RWPE2 (cell line): ENCODE measurements at regions not wholly inside any gene's neighbourhood (a gene's known extent, or its start where the extent isn't known, plus 50 kb on each side); places are given as distances from the start of the nearest gene placed in this dataset.
"Not testable (repeated sequence)": the region's sequence is repeated elsewhere in the genome, so short reads cannot be mapped to it uniquely, and the experiment has no call there.

Experiments
- ATAC-seq: fragments of 200-7000 bp; cut with Tn5 transposase; 3 replicates; pipeline ENCODE4 v1.9.1; 2021; ENCODE audit warnings: low read depth
- DNase-seq: peaks from one replicate; pipeline ENCODE4 v3.0.0-alpha.2; 2020; ENCODE audit warnings: low spot score
- H3K27ac ChIP-seq: fragments of 450-650 bp; 2 replicates; pipeline ENCODE4 v1.5.1; 2017; ENCODE audit warnings: mild to moderate bottlenecking; ENCODE audit not compliant: poor library complexity, severe bottlenecking
- H3K27me3 ChIP-seq: fragments of 250-450 bp; sonication (Bioruptor Pico); 2 replicates; pipeline ENCODE4 v1.5.1; 2021; ENCODE audit warnings: mild to moderate bottlenecking, moderate library complexity; ENCODE audit not compliant: insufficient read depth, poor library complexity, severe bottlenecking
- H3K36me3 ChIP-seq: fragments of 250-450 bp; sonication (Bioruptor Pico); 2 replicates; pipeline ENCODE4 v1.5.1; 2020; ENCODE audit warnings: low read depth, mild to moderate bottlenecking, moderate library complexity
- H3K4me1 ChIP-seq: fragments of 250-450 bp; sonication (Bioruptor Pico); 2 replicates; pipeline ENCODE4 v1.5.1; 2021; ENCODE audit warnings: mild to moderate bottlenecking, moderate library complexity; ENCODE audit not compliant: insufficient read depth, poor library complexity, severe bottlenecking
- H3K4me3 ChIP-seq: fragments of 250-450 bp; sonication (Bioruptor Pico); 2 replicates; pipeline ENCODE4 v1.5.1; 2021; ENCODE audit warnings: mild to moderate bottlenecking, moderate library complexity; ENCODE audit not compliant: severe bottlenecking
- H3K9me3 ChIP-seq: fragments of 250-450 bp; sonication (Bioruptor Pico); 2 replicates; pipeline ENCODE4 v1.5.1; 2021; ENCODE audit warnings: mild to moderate bottlenecking, moderate library complexity; ENCODE audit not compliant: severe bottlenecking
- TF ChIP-seq, protein P1 (sequence below): fragments of 450-650 bp; IDR thresholded peaks from one replicate; pipeline ENCODE4 v1.5.1; 2017; ENCODE audit warnings: mild to moderate bottlenecking, moderate library complexity; ENCODE audit not compliant: poor library complexity, severe bottlenecking

DNA sequence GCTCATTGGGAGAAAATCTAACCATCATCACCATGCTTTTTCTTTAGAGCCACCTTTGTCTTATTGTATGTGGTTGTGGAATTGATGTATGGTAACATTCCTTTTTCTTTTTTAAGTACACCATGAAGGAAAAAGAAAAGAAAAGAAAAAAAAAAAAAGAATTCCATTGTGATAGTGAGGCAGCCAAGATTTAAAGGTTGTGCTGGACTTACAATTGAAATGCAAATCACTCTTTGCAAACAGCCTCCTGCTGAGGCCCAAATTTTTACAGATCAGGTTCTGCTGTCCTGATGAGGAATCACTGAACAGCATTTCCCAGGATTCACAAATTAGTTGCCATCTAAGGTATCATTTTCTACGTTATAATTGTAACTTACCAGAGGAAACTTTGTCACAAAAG lies 1101.0 kb upstream of the FANCL start:
- no peak for ATAC-seq

DNA sequence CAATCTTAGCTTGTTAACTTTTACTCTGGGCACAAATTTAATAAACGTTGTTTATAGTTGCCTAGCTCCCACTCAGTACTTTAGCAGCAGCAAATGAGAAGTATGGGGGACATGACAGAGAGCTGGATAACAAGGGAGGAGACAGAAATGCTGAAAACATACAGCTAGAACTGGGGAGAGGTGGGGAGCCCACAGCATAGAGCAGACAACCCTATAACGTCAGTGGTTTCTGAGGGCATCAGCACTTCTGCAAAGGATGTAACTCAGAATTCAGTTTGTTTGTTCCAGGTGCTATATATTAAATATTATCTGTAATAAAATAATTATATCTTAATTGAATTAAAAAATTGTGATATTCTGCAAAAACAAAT lies 1098.7 kb upstream of the FANCL start:
- no peak overlapping the region for H3K27ac ChIP-seq
- H3K4me3 ChIP-seq = no peak overlapping the region
- no peaks in the 10 kb centered on the region for H3K27me3 ChIP-seq
- ATAC-seq (no peak), DNase-seq (no peak)
- no peaks in the 10 kb centered on the region for H3K9me3 ChIP-seq
- H3K4me1 ChIP-seq = no peaks in the 10 kb centered on the region
- H3K36me3 ChIP-seq = no peaks in the 10 kb centered on the region
- TF ChIP-seq, protein P1, sequence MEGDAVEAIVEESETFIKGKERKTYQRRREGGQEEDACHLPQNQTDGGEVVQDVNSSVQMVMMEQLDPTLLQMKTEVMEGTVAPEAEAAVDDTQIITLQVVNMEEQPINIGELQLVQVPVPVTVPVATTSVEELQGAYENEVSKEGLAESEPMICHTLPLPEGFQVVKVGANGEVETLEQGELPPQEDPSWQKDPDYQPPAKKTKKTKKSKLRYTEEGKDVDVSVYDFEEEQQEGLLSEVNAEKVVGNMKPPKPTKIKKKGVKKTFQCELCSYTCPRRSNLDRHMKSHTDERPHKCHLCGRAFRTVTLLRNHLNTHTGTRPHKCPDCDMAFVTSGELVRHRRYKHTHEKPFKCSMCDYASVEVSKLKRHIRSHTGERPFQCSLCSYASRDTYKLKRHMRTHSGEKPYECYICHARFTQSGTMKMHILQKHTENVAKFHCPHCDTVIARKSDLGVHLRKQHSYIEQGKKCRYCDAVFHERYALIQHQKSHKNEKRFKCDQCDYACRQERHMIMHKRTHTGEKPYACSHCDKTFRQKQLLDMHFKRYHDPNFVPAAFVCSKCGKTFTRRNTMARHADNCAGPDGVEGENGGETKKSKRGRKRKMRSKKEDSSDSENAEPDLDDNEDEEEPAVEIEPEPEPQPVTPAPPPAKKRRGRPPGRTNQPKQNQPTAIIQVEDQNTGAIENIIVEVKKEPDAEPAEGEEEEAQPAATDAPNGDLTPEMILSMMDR = no peak

More for the DNA sequence above, 1101.0 kb upstream of the FANCL start:
- TF ChIP-seq, protein P1 = no peak
- H3K36me3 ChIP-seq = no peaks in the 10 kb centered on the region
- no peak for DNase-seq
- no peak overlapping the region for H3K27ac ChIP-seq
- H3K4me1 ChIP-seq = no peaks in the 10 kb centered on the region
- no peaks in the 10 kb centered on the region for H3K27me3 ChIP-seq
- no peak overlapping the region for H3K4me3 ChIP-seq
- H3K9me3 ChIP-seq = no peaks in the 10 kb centered on the region

DNA sequence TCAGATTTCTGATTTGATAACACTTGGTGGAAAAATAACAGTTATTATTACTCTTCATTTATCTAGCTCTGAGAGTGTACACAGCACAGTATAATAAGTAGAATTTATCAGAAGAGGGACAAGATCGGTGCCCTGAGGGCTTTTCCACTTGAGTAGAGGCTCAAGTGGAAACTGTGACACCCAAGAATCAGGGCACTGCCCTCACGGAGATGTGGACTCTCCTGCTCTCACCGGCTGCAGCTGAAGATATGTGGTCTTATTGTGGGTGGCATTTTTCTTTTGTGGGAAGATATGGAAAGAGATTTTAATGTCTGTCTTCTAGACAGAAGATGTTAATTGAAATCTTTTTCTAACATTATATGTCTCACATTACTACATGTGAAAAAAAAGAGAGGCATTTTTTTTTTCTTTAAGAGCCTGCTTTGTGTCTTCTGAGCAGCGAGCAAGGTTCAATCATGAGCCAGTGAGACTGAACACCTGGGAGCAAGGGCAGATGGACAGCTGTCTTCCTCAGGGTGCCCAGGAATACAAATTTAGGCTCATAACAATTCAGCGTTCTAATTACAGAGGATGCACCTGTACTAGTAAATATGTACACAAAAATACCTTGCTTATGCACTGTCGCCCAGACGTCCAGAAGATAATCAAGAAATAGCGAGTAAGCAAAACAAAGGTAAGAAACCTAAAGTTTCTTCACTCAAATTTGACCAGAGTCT lies 1098.2 kb upstream of the FANCL start:
- Histone ChIP-seq H3K27ac (no peak overlapping the region), H3K4me1 (no peaks in the 10 kb centered on the region), H3K36me3 (no peaks in the 10 kb centered on the region), H3K9me3 (no peaks in the 10 kb centered on the region), H3K27me3 (no peaks in the 10 kb centered on the region), H3K4me3 (no peak overlapping the region)
- ATAC-seq (no peak), DNase-seq (no peak)
- TF ChIP-seq, protein P1 = no peak

DNA sequence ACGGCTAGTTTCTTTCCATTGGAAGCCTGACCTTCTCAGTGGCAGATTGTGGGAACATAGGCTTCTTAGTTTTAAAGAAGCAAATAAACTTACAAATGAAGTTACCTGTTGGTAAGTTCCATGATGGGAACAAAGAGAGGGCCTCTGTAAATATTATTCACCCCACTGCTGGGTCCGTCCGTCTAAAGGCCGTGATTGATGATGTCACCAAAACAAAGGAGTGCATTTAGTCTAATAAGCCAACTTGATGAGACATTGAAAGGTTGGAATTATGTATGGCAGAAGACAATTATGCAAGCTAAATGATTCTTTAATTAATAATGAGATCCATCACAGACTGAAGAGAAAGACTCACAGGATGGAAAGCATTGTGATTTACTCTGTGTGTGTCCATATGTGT lies 1091.9 kb upstream of the FANCL start:
- H3K36me3 ChIP-seq = no peaks in the 10 kb centered on the region
- DNase-seq (no peak), ATAC-seq (no peak)
- no peaks in the 10 kb centered on the region for H3K4me1 ChIP-seq
- H3K27ac ChIP-seq = no peak overlapping the region
- no peaks in the 10 kb centered on the region for H3K9me3 ChIP-seq
- TF ChIP-seq, protein P1 = no peak
- no peak overlapping the region for H3K4me3 ChIP-seq
- H3K27me3 ChIP-seq = no peaks in the 10 kb centered on the region

DNA sequence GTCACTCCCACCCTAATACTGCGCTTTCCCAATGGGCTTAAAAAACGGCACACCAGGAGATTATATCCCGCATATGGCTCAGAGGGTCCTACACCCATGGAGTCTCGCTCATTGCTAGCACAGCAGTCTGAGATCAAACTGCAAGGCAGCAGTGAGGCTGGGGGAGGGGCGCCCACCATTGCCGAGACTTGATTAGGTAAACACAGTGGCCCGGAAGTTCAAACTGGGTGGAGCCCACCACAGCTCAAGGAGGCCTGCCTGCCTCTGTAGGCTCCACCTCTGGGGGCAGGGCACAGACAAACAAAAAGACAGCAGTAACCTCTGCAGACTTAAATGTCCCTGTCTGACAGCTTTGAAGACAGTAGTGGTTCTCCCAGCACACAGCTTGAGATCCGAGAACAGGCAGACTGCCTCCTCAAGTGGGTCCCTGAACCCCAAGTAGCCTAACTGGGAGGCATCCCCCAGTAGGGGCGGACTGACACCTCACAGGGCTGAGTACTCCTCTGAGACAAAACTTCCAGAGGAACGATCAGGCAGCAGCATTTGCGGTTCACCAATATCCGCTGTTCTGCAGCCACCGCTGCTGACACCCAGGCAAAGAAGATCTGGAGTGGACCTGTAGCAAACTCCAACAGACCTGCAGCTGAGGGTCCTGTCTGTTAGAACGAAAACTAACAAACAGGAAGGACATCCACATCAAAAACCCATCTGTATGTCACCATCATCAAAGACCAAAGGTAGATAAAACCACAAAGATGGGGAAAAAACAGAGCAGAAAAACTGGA lies 1085.6 kb upstream of the FANCL start:
- not testable (repeated sequence) for H3K4me1 ChIP-seq, H3K27me3 ChIP-seq, H3K4me3 ChIP-seq, DNase-seq, H3K27ac ChIP-seq, H3K9me3 ChIP-seq, H3K36me3 ChIP-seq, ATAC-seq
